Naive B cell (primary cell): ENCODE measurements at regions not wholly inside any gene's neighbourhood (a gene's known extent, or its start where the extent isn't known, plus 50 kb on each side); places are given as distances from the start of the nearest gene placed in this dataset.
A peak's percentile ranks its signal among the peaks of the same experiment; 100 is the strongest.
"Not testable (repeated sequence)": the region's sequence is repeated elsewhere in the genome, so short reads cannot be mapped to it uniquely, and the experiment has no call there.

Experiments used
- ATAC-seq, 2 donors: fragments of 150-1000 bp; cut with Tn5 transposase; 2 replicates each; pipeline ENCODE4 v1.10.0; 2021; ENCODE audit warnings: low read depth in 2 of 2, mild to moderate bottlenecking in 2 of 2, moderate library complexity in 2 of 2
- DNase-seq: peaks from one replicate; pipeline ENCODE4 v3.0.0; 2022
- H3K27ac Mint-ChIP-seq, 6 donors: one replicate each; pipeline ENCODE4 v1.8.0; 2020 to 2022; ENCODE audit warnings: mild to moderate bottlenecking in 6 of 6, mixed read lengths in 6 of 6, moderate library complexity in 5 of 6, inconsistent platforms in 2 of 6
- H3K27me3 Mint-ChIP-seq, 3 donors: one replicate each; pipeline ENCODE4 v1.8.0; 2021 to 2022; ENCODE audit warnings: mixed read lengths in 3 of 3, mild to moderate bottlenecking in 1 of 3
- H3K36me3 Mint-ChIP-seq, 2 donors: one replicate each; pipeline ENCODE4 v1.8.0; 2020 to 2022; ENCODE audit warnings: mixed read lengths in 2 of 2, inconsistent platforms in 1 of 2, mild to moderate bottlenecking in 1 of 2
- H3K4me1 Mint-ChIP-seq, 3 donors: one replicate each; pipeline ENCODE4 v1.8.0; 2020 to 2022; ENCODE audit warnings: mixed read lengths in 3 of 3, inconsistent platforms in 1 of 3, mild to moderate bottlenecking in 1 of 3, moderate library complexity in 1 of 3
- H3K4me3 Mint-ChIP-seq, 8 donors: one replicate each; pipeline ENCODE4 v1.8.0; 2020 to 2022; ENCODE audit warnings: mild to moderate bottlenecking in 8 of 8, mixed read lengths in 8 of 8, moderate library complexity in 8 of 8, inconsistent platforms in 2 of 8
- H3K9me3 Mint-ChIP-seq, 7 donors: one replicate each; pipeline ENCODE4 v1.8.0; 2020 to 2022; ENCODE audit warnings: mixed read lengths in 7 of 7, mild to moderate bottlenecking in 5 of 7, inconsistent platforms in 2 of 7, moderate library complexity in 1 of 7

- ATAC-seq = no peak
- Mint-ChIP-seq H3K27ac (peak overlapping the region; percentile 82 to 98 (median 97)), H3K4me3 (peak overlapping the region in 7 of 8 donors; percentile 35 to 97 (median 92))
These were observed 88.8 kb upstream of the CHD2 start for GRCh38 chr15:92811148-92811913.

GRCh38 chr15:92812271-92812670 is 87.9 kb upstream of the CHD2 start:
- Mint-ChIP-seq H3K36me3 (no peaks in the 10 kb centered on the region), H3K4me1 (peaks cover 13 to 33% (median 25%) of the 10 kb centered on the region in 3 donors), H3K4me3 (no peak overlapping the region), H3K9me3 (no peaks in the 10 kb centered on the region), H3K27me3 (no peaks in the 10 kb centered on the region), H3K27ac (peak overlapping the region in 2 of 6 donors; percentile 47 to 96)
- ATAC-seq (no peak), DNase-seq (no peak)

More at GRCh38 chr15:92811148-92811913, 88.8 kb upstream of the CHD2 start:
- no peaks in the 10 kb centered on the region for H3K36me3 Mint-ChIP-seq
- peaks cover 15 to 33% (median 24%) of the 10 kb centered on the region in 3 donors for H3K4me1 Mint-ChIP-seq
- DNase-seq = no peak
- H3K9me3 Mint-ChIP-seq = no peaks in the 10 kb centered on the region
- no peaks in the 10 kb centered on the region for H3K27me3 Mint-ChIP-seq

GRCh38 chr15:92813485-92813884 is 86.6 kb upstream of the CHD2 start:
- Mint-ChIP-seq H3K27me3 (no peaks in the 10 kb centered on the region), H3K4me1 (peaks cover 13 to 37% (median 23%) of the 10 kb centered on the region in 3 donors), H3K36me3 (no peaks in the 10 kb centered on the region), H3K4me3 (no peak overlapping the region), H3K9me3 (no peaks in the 10 kb centered on the region), H3K27ac (peak overlapping the region in 2 of 6 donors; percentile 50 to 63)
- DNase-seq = no peak
- ATAC-seq = no peak

- peaks cover 14 to 41% (median 30%) of the 10 kb centered on the region in 3 donors for H3K4me1 Mint-ChIP-seq
- H3K4me3 Mint-ChIP-seq = peak overlapping the region; percentile 45 to 84 (median 70)
These were observed 82.7 kb upstream of the CHD2 start for GRCh38 chr15:92817339-92817886.

GRCh38 chr15:92818651-92819277 is 81.4 kb upstream of the CHD2 start:
- DNase-seq = no peak
- H3K4me3 Mint-ChIP-seq = peak overlapping the region in 6 of 8 donors; percentile 82 to 95 (median 92)

More at GRCh38 chr15:92817339-92817886, 82.7 kb upstream of the CHD2 start:
- Mint-ChIP-seq H3K36me3 (no peaks in the 10 kb centered on the region), H3K27me3 (no peaks in the 10 kb centered on the region), H3K27ac (peak overlapping the region; percentile 2 to 96 (median 62)), H3K9me3 (no peaks in the 10 kb centered on the region)
- ATAC-seq = peak; percentile 78 to 81
- DNase-seq = peak; percentile 48

GRCh38 chr15:92819278-92820235 is 80.6 kb upstream of the CHD2 start:
- DNase-seq (no peak), ATAC-seq (no peak)
- Mint-ChIP-seq H3K36me3 (no peaks in the 10 kb centered on the region), H3K27ac (peak overlapping the region; percentile 91 to 98 (median 96)), H3K4me3 (peak overlapping the region; percentile 82 to 95 (median 92)), H3K9me3 (no peaks in the 10 kb centered on the region), H3K27me3 (no peaks in the 10 kb centered on the region), H3K4me1 (peaks cover 19 to 43% (median 41%) of the 10 kb centered on the region in 3 donors)

More at GRCh38 chr15:92818651-92819277, 81.4 kb upstream of the CHD2 start:
- H3K27ac Mint-ChIP-seq = peak overlapping the region in 4 of 6 donors; percentile 2 to 91 (median 39)
- no peaks in the 10 kb centered on the region for H3K27me3 Mint-ChIP-seq
- H3K36me3 Mint-ChIP-seq = no peaks in the 10 kb centered on the region
- H3K9me3 Mint-ChIP-seq = no peaks in the 10 kb centered on the region
- ATAC-seq = no peak
- H3K4me1 Mint-ChIP-seq = peaks cover 19 to 43% (median 38%) of the 10 kb centered on the region in 3 donors

GRCh38 chr15:92820236-92821021 is 79.7 kb upstream of the CHD2 start:
- H3K4me1 Mint-ChIP-seq = peaks cover 19 to 49% (median 43%) of the 10 kb centered on the region in 3 donors
- no peaks in the 10 kb centered on the region for H3K36me3 Mint-ChIP-seq
- peak overlapping the region; percentile 82 to 95 (median 92) for H3K4me3 Mint-ChIP-seq
- ATAC-seq (peak; percentile 85 to 88), DNase-seq (peak; percentile 83)
- H3K27ac Mint-ChIP-seq = peak overlapping the region; percentile 91 to 98 (median 96)
- H3K9me3 Mint-ChIP-seq = no peaks in the 10 kb centered on the region
- H3K27me3 Mint-ChIP-seq = no peaks in the 10 kb centered on the region

GRCh38 chr15:92821491-92822116 is 78.5 kb upstream of the CHD2 start:
- Mint-ChIP-seq H3K27ac (peak overlapping the region in 5 of 6 donors; percentile 17 to 76 (median 53)), H3K4me3 (peak overlapping the region in 6 of 8 donors; percentile 47 to 78 (median 54)), H3K36me3 (no peaks in the 10 kb centered on the region), H3K9me3 (no peaks in the 10 kb centered on the region), H3K27me3 (no peaks in the 10 kb centered on the region), H3K4me1 (peaks cover 19 to 55% (median 43%) of the 10 kb centered on the region in 3 donors)
- DNase-seq (no peak), ATAC-seq (no peak)

GRCh38 chr15:92822216-92823144 is 77.6 kb upstream of the CHD2 start:
- peaks cover 16 to 51% (median 39%) of the 10 kb centered on the region in 3 donors for H3K4me1 Mint-ChIP-seq

GRCh38 chr15:92825985-92826384 is 74.1 kb upstream of the CHD2 start:
- H3K36me3 Mint-ChIP-seq = no peaks in the 10 kb centered on the region
- H3K9me3 Mint-ChIP-seq = no peaks in the 10 kb centered on the region
- peaks cover 13 to 39% (median 29%) of the 10 kb centered on the region in 3 donors for H3K4me1 Mint-ChIP-seq
- H3K4me3 Mint-ChIP-seq = peak overlapping the region in 4 of 8 donors; percentile 6 to 78 (median 30)
- ATAC-seq (no peak), DNase-seq (no peak)
- no peaks in the 10 kb centered on the region for H3K27me3 Mint-ChIP-seq
- peak overlapping the region in 1 of 6 donors; percentile 59 for H3K27ac Mint-ChIP-seq

More at GRCh38 chr15:92822216-92823144, 77.6 kb upstream of the CHD2 start:
- ATAC-seq (no peak), DNase-seq (no peak)
- H3K27ac Mint-ChIP-seq = peak overlapping the region in 2 of 6 donors; percentile 24 to 65
- H3K36me3 Mint-ChIP-seq = no peaks in the 10 kb centered on the region
- H3K4me3 Mint-ChIP-seq = peak overlapping the region in 3 of 8 donors; percentile 12 to 78 (median 51)
- no peaks in the 10 kb centered on the region for H3K9me3 Mint-ChIP-seq
- H3K27me3 Mint-ChIP-seq = no peaks in the 10 kb centered on the region

- H3K4me3 Mint-ChIP-seq, H3K36me3 Mint-ChIP-seq, H3K9me3 Mint-ChIP-seq, DNase-seq, H3K27me3 Mint-ChIP-seq, ATAC-seq: not testable (repeated sequence)
- H3K4me1 Mint-ChIP-seq = peaks cover 23 to 48% (median 38%) of the 10 kb centered on the region in 3 donors
- peak overlapping the region in 1 of 6 donors; percentile 26 for H3K27ac Mint-ChIP-seq
These were observed 72.1 kb upstream of the CHD2 start for GRCh38 chr15:92827991-92828390.
